ENCODE measurements at regions not wholly inside any gene's neighbourhood (a gene's known extent, or its start where the extent isn't known, plus 50 kb on each side); places are given as distances from the start of the nearest gene placed in this dataset.
A peak's percentile ranks its signal among the peaks of the same experiment; 100 is the strongest.
"Not testable (repeated sequence)": the region's sequence is repeated elsewhere in the genome, so short reads cannot be mapped to it uniquely, and the experiment has no call there.

- H4K20me1 ChIP-seq (ENCODE audit: insufficient read depth, poor library complexity, severe bottlenecking); H3K9me3 ChIP-seq (ENCODE audit: low read depth); H3K4me3 ChIP-seq; H3K4me1 ChIP-seq (ENCODE audit: insufficient read depth); H3K27me3 ChIP-seq; H3K9me2 ChIP-seq (replicated peaks; ENCODE audit: insufficient read depth); H3K27ac ChIP-seq; H3K79me2 ChIP-seq; H3K36me3 ChIP-seq (replicated peaks; ENCODE audit: insufficient read depth, low read depth); H3K4me2 ChIP-seq; H2AFZ ChIP-seq; DNase-seq (ENCODE audit: low spot score): not testable (repeated sequence)
- 94% methylated on average over 2 of the region's 3 CpGs for WGBS (ENCODE audit: low lambda C conversion rate, missing lambda C conversion rate)
Observed at GRCh38 chr16:88271776-88272175, 111.0 kb upstream of the ZNF469 start.

GRCh38 chr16:88272437-88272836 is 110.3 kb upstream of the ZNF469 start:
- H3K9me2 ChIP-seq (replicated peaks; ENCODE audit: insufficient read depth); H3K36me3 ChIP-seq (replicated peaks; ENCODE audit: insufficient read depth, low read depth); DNase-seq (ENCODE audit: low spot score); H3K79me2 ChIP-seq; H2AFZ ChIP-seq; H3K4me3 ChIP-seq; H3K9me3 ChIP-seq (ENCODE audit: low read depth); H3K4me1 ChIP-seq (ENCODE audit: insufficient read depth); H3K27me3 ChIP-seq; H4K20me1 ChIP-seq (ENCODE audit: insufficient read depth, poor library complexity, severe bottlenecking); H3K27ac ChIP-seq; H3K4me2 ChIP-seq: not testable (repeated sequence)
- WGBS (ENCODE audit: low lambda C conversion rate, missing lambda C conversion rate) = 90% methylated on average over 7 of the region's 12 CpGs

GRCh38 chr16:88274126-88274750 is 108.5 kb upstream of the ZNF469 start:
- DNase-seq (ENCODE audit: low spot score); H3K4me3 ChIP-seq; H3K9me3 ChIP-seq (ENCODE audit: low read depth); H3K9me2 ChIP-seq (replicated peaks; ENCODE audit: insufficient read depth); H4K20me1 ChIP-seq (ENCODE audit: insufficient read depth, poor library complexity, severe bottlenecking); H2AFZ ChIP-seq; H3K4me1 ChIP-seq (ENCODE audit: insufficient read depth); H3K79me2 ChIP-seq; H3K36me3 ChIP-seq (replicated peaks; ENCODE audit: insufficient read depth, low read depth); H3K27me3 ChIP-seq: not testable (repeated sequence)
- Histone ChIP-seq H3K4me2 (peak overlapping the region; percentile 52), H3K27ac (peak overlapping the region; percentile 60)
- WGBS (ENCODE audit: low lambda C conversion rate, missing lambda C conversion rate) = 75% methylated on average over 11 of the region's 11 CpGs

- H3K4me2 ChIP-seq = peak overlapping the region; percentile 52
- H4K20me1 ChIP-seq (ENCODE audit: insufficient read depth, poor library complexity, severe bottlenecking) = no peaks in the 10 kb centered on the region
- H3K27me3 ChIP-seq = no peaks in the 10 kb centered on the region
- peak overlapping the region; percentile 60 for H3K27ac ChIP-seq
- H3K9me2 ChIP-seq (replicated peaks; ENCODE audit: insufficient read depth) = no peaks in the 10 kb centered on the region
- WGBS (ENCODE audit: low lambda C conversion rate, missing lambda C conversion rate) = 46% methylated on average over 17 of the region's 17 CpGs
- DNase-seq (ENCODE audit: low spot score) = no peak
- H3K4me3 ChIP-seq = no peak overlapping the region
- no peaks in the 10 kb centered on the region for H3K9me3 ChIP-seq (ENCODE audit: low read depth)
- H2AFZ ChIP-seq = no peak overlapping the region
- H3K4me1 ChIP-seq (ENCODE audit: insufficient read depth) = peaks cover 9% of the 10 kb centered on the region
- H3K36me3 ChIP-seq (replicated peaks; ENCODE audit: insufficient read depth, low read depth) = no peaks in the 10 kb centered on the region
- TF ChIP-seq EZH2phosphoT487 (IDR thresholded peaks at IDR 0.05; ENCODE audit: low read depth, severe bottlenecking, unreplicated experiment) (no peak), EZH2 (IDR thresholded peaks at IDR 0.05; ENCODE audit: borderline replicate concordance) (no peak), CTCF (IDR thresholded peaks at IDR 0.05; ENCODE audit: poor library complexity) (no peak)
- H3K79me2 ChIP-seq = no peaks in the 10 kb centered on the region
Observed at GRCh38 chr16:88274847-88275246, 107.9 kb upstream of the ZNF469 start.

- DNase-seq (ENCODE audit: low spot score); H3K27ac ChIP-seq; H4K20me1 ChIP-seq (ENCODE audit: insufficient read depth, poor library complexity, severe bottlenecking); H3K79me2 ChIP-seq; H3K9me3 ChIP-seq (ENCODE audit: low read depth); H3K27me3 ChIP-seq; H3K9me2 ChIP-seq (replicated peaks; ENCODE audit: insufficient read depth); H2AFZ ChIP-seq; H3K36me3 ChIP-seq (replicated peaks; ENCODE audit: insufficient read depth, low read depth); H3K4me1 ChIP-seq (ENCODE audit: insufficient read depth); H3K4me3 ChIP-seq: not testable (repeated sequence)
- peak overlapping the region; percentile 52 for H3K4me2 ChIP-seq
- 87% methylated on average over 19 of the region's 21 CpGs for WGBS (ENCODE audit: low lambda C conversion rate, missing lambda C conversion rate)
Observed at GRCh38 chr16:88275336-88276122, 107.2 kb upstream of the ZNF469 start.

GRCh38 chr16:88276123-88276588 is 106.6 kb upstream of the ZNF469 start:
- H3K9me2 ChIP-seq (replicated peaks; ENCODE audit: insufficient read depth); H2AFZ ChIP-seq; H3K27me3 ChIP-seq; H3K4me2 ChIP-seq; H4K20me1 ChIP-seq (ENCODE audit: insufficient read depth, poor library complexity, severe bottlenecking); H3K36me3 ChIP-seq (replicated peaks; ENCODE audit: insufficient read depth, low read depth); H3K4me1 ChIP-seq (ENCODE audit: insufficient read depth); DNase-seq (ENCODE audit: low spot score); H3K79me2 ChIP-seq; H3K4me3 ChIP-seq; H3K9me3 ChIP-seq (ENCODE audit: low read depth); H3K27ac ChIP-seq: not testable (repeated sequence)
- WGBS (ENCODE audit: low lambda C conversion rate, missing lambda C conversion rate) = 82% methylated on average over 13 of the region's 13 CpGs

Measured in hepatocyte (in vitro differentiated cells).